ENCODE measurements at regions not wholly inside any gene's neighbourhood (a gene's known extent, or its start where the extent isn't known, plus 50 kb on each side); places are given as distances from the start of the nearest gene placed in this dataset.

DNA sequence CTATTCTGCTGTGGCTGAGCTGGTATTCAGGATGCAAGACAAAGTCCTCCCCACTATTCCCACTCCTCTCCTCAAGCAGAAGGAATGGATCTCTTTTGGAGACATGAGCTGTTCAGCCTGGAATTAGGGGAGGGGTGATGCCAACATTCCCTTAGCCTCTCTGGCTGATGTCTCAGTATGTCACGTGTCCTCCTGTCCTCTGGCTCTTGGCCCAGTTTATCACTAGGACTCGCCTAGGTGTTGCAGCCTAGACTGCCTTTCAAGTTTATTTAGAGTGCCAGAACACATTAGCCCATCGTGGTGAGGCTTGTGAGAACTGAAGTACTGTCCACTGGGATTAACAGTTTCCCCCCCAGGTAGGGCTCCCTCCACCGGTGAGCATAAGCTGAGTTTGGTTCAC is 239.9 kb upstream of the MIS18BP1 start:
- H3K27me3 ChIP-seq (ENCODE audit: control insufficient read depth, insufficient read depth, low read length): no peaks in the 10 kb centered on the region
- H3K9ac ChIP-seq (ENCODE audit: low read length): no peak overlapping the region
- no peaks in the 10 kb centered on the region for H3K9me3 ChIP-seq (ENCODE audit: control insufficient read depth, insufficient read depth, low read depth, low read length)
- no peak overlapping the region for H3K27ac ChIP-seq (ENCODE audit: low read depth, low read length)
- no peaks in the 10 kb centered on the region for H3K36me3 ChIP-seq (ENCODE audit: control insufficient read depth, insufficient read depth, low read length)
- no peaks in the 10 kb centered on the region for H3K4me1 ChIP-seq (ENCODE audit: control insufficient read depth, insufficient read depth, low read length)
- H3K4me3 ChIP-seq (ENCODE audit: low read depth, low read length): no peak overlapping the region

DNA sequence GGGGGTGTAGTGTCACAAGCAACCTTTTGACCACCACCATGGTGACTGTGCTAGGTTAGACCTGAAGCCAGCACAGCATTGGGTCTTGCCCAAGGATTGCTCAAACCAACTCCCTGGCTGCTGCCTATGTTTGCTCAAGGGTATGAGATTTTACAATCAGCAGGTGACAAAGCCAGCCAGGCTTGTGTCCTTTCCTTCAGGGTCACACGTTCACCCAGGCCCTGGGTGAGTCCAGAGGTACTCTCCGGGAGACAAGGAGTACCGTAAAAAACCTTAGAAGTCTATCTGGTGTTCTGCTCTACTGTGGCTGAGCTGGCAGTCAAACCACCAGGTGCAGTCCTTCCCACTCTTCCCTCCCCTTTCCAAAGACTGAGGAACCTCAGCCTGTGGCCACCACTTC is 238.9 kb upstream of the MIS18BP1 start:
- Histone ChIP-seq H3K27ac (ENCODE audit: low read depth, low read length) (no peak overlapping the region), H3K27me3 (ENCODE audit: control insufficient read depth, insufficient read depth, low read length) (no peaks in the 10 kb centered on the region), H3K9me3 (ENCODE audit: control insufficient read depth, insufficient read depth, low read depth, low read length) (0 out of 2 replicates have a peak, but pooled peaks cover 5% of the 10 kb centered on the region), H3K36me3 (ENCODE audit: control insufficient read depth, insufficient read depth, low read length) (no peaks in the 10 kb centered on the region), H3K4me1 (ENCODE audit: control insufficient read depth, insufficient read depth, low read length) (no peaks in the 10 kb centered on the region), H3K4me3 (ENCODE audit: low read depth, low read length) (no peak overlapping the region), H3K9ac (ENCODE audit: low read length) (no peak overlapping the region)

GRCh38 chr14:45486599-45486998 is 233.6 kb upstream of the MIS18BP1 start:
- no peak overlapping the region for H3K9ac ChIP-seq (ENCODE audit: low read length)
- no peaks in the 10 kb centered on the region for H3K27me3 ChIP-seq (ENCODE audit: control insufficient read depth, insufficient read depth, low read length)
- H3K36me3 ChIP-seq (ENCODE audit: control insufficient read depth, insufficient read depth, low read length): no peaks in the 10 kb centered on the region
- H3K4me1 ChIP-seq (ENCODE audit: control insufficient read depth, insufficient read depth, low read length): no peaks in the 10 kb centered on the region
- no peak overlapping the region for H3K4me3 ChIP-seq (ENCODE audit: low read depth, low read length)
- H3K27ac ChIP-seq (ENCODE audit: low read depth, low read length): no peak overlapping the region
- peaks cover 22% of the 10 kb centered on the region for H3K9me3 ChIP-seq (ENCODE audit: control insufficient read depth, insufficient read depth, low read depth, low read length)

GRCh38 chr14:45467023-45467422 is 214.0 kb upstream of the MIS18BP1 start:
- H3K9me3 ChIP-seq (ENCODE audit: control insufficient read depth, insufficient read depth, low read depth, low read length): no peaks in the 10 kb centered on the region
- H3K4me1 ChIP-seq (ENCODE audit: control insufficient read depth, insufficient read depth, low read length): no peaks in the 10 kb centered on the region
- no peak overlapping the region for H3K27ac ChIP-seq (ENCODE audit: low read depth, low read length)
- H3K9ac ChIP-seq (ENCODE audit: low read length): no peak overlapping the region
- no peaks in the 10 kb centered on the region for H3K36me3 ChIP-seq (ENCODE audit: control insufficient read depth, insufficient read depth, low read length)
- no peaks in the 10 kb centered on the region for H3K27me3 ChIP-seq (ENCODE audit: control insufficient read depth, insufficient read depth, low read length)
- no peak overlapping the region for H3K4me3 ChIP-seq (ENCODE audit: low read depth, low read length)

GRCh38 chr14:45434221-45434620 is 181.2 kb upstream of the MIS18BP1 start:
- no peaks in the 10 kb centered on the region for H3K9me3 ChIP-seq (ENCODE audit: control insufficient read depth, insufficient read depth, low read depth, low read length)
- H3K4me1 ChIP-seq (ENCODE audit: control insufficient read depth, insufficient read depth, low read length): peaks cover 5% of the 10 kb centered on the region; the same call in 1 of the 2 replicates
- H3K27me3 ChIP-seq (ENCODE audit: control insufficient read depth, insufficient read depth, low read length): no peaks in the 10 kb centered on the region
- no peaks in the 10 kb centered on the region for H3K36me3 ChIP-seq (ENCODE audit: control insufficient read depth, insufficient read depth, low read length)
- H3K9ac ChIP-seq (ENCODE audit: low read length): no peak overlapping the region
- H3K27ac ChIP-seq (ENCODE audit: low read depth, low read length): no peak overlapping the region
- no peak overlapping the region for H3K4me3 ChIP-seq (ENCODE audit: low read depth, low read length)

- Histone ChIP-seq H3K36me3 (ENCODE audit: control insufficient read depth, insufficient read depth, low read length) (no peaks in the 10 kb centered on the region), H3K4me1 (ENCODE audit: control insufficient read depth, insufficient read depth, low read length) (peaks cover 8% of the 10 kb centered on the region; the same call in 1 of the 2 replicates), H3K4me3 (ENCODE audit: low read depth, low read length) (no peak overlapping the region), H3K9ac (ENCODE audit: low read length) (no peak overlapping the region), H3K27ac (ENCODE audit: low read depth, low read length) (no peak overlapping the region), H3K27me3 (ENCODE audit: control insufficient read depth, insufficient read depth, low read length) (no peaks in the 10 kb centered on the region), H3K9me3 (ENCODE audit: control insufficient read depth, insufficient read depth, low read depth, low read length) (peaks cover 6% of the 10 kb centered on the region; the same call in 1 of the 2 replicates)
Measured at GRCh38 chr14:45426685-45427282, 173.8 kb upstream of the MIS18BP1 start.

DNA sequence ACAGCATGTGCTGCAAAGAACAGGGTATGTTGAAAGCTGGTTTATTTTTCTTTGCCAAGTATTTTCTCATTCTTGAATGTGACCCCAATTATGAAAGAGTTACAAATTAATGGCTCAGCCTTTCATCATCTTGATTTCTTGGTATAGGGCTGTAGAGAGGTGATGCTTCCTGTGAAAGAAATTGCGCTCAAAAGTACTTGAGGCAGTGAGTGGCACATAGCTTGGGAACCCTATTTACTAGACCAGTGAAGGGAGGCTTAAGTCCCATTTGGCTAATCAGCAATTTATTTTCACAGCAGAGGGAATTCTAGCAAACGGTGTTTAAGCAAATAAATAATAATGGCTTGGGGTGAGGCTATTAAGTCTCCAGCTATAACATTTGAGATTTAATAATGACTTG is 153.9 kb upstream of the MIS18BP1 start:
- Histone ChIP-seq H3K9me3 (ENCODE audit: control insufficient read depth, insufficient read depth, low read depth, low read length) (peaks cover 9% of the 10 kb centered on the region), H3K9ac (ENCODE audit: low read length) (no peak overlapping the region), H3K4me1 (ENCODE audit: control insufficient read depth, insufficient read depth, low read length) (no peaks in the 10 kb centered on the region), H3K27ac (ENCODE audit: low read depth, low read length) (no peak overlapping the region), H3K4me3 (ENCODE audit: low read depth, low read length) (no peak overlapping the region), H3K27me3 (ENCODE audit: control insufficient read depth, insufficient read depth, low read length) (no peaks in the 10 kb centered on the region), H3K36me3 (ENCODE audit: control insufficient read depth, insufficient read depth, low read length) (no peaks in the 10 kb centered on the region)

DNA sequence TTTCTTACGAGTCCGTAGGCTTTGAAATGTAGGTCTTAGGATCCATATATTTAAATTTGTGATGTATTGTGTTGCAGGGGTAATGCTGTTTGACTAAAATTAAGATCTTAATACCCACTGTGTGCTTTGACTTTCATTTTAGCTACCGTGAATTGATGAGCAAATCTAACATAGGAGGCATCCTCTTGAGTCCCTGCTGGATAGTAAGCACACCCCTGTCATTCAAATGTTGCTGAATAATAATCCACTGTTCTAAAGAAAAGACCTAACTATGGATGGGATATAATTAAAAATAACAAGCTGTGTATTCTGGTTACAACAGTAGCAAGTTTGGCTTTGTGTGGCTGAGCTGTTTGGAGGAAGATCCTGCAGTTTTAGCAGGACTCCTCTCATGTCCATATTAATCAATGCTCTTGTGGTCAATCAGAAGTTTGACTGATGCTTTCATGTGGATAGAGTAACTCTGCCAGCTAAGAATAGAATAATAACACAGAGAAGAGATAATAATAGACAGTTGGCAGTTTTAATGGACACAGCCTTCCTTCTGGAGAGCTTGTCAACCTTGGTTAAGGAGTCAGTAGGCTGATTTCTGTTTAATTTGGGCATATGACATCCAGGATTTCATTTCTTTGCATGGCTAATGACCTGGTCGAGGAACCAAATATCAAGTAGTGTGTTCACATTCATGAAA is 148.1 kb upstream of the MIS18BP1 start:
- H3K27me3 ChIP-seq (ENCODE audit: control insufficient read depth, insufficient read depth, low read length): no peaks in the 10 kb centered on the region
- H3K36me3 ChIP-seq (ENCODE audit: control insufficient read depth, insufficient read depth, low read length): no peaks in the 10 kb centered on the region
- H3K9me3 ChIP-seq (ENCODE audit: control insufficient read depth, insufficient read depth, low read depth, low read length): no peaks in the 10 kb centered on the region
- H3K4me3 ChIP-seq (ENCODE audit: low read depth, low read length): no peak overlapping the region
- no peak overlapping the region for H3K9ac ChIP-seq (ENCODE audit: low read length)
- no peak overlapping the region; the same call in 1 of the 2 replicates for H3K27ac ChIP-seq (ENCODE audit: low read depth, low read length)
- H3K4me1 ChIP-seq (ENCODE audit: control insufficient read depth, insufficient read depth, low read length): peaks cover 12% of the 10 kb centered on the region

DNA sequence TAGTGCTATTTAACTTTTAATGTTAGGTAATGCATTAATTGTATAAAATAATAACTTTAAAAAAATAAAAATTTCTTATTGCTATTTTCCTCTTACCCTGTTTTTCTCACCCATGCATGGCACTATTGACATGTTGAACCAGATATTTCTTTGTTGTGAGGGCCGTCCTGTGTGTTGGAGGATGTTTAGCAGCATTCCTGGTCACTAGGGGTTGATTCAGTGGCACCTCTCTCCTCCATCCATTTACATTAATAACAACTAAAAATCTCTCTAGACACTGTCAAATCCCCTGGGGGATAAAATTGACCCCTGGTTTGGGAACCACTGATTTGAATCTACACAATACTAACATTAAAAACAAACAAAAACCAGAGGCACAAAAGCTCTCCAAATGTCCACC is 147.5 kb upstream of the MIS18BP1 start:
- H3K27ac ChIP-seq (ENCODE audit: low read depth, low read length): no peak overlapping the region
- no peak overlapping the region for H3K4me3 ChIP-seq (ENCODE audit: low read depth, low read length)
- peaks cover 12% of the 10 kb centered on the region for H3K4me1 ChIP-seq (ENCODE audit: control insufficient read depth, insufficient read depth, low read length)
- H3K27me3 ChIP-seq (ENCODE audit: control insufficient read depth, insufficient read depth, low read length): no peaks in the 10 kb centered on the region
- H3K9me3 ChIP-seq (ENCODE audit: control insufficient read depth, insufficient read depth, low read depth, low read length): no peaks in the 10 kb centered on the region
- H3K36me3 ChIP-seq (ENCODE audit: control insufficient read depth, insufficient read depth, low read length): no peaks in the 10 kb centered on the region
- no peak overlapping the region for H3K9ac ChIP-seq (ENCODE audit: low read length)

- Histone ChIP-seq H3K9ac (ENCODE audit: low read length) (no peak overlapping the region), H3K27ac (ENCODE audit: low read depth, low read length) (no peak overlapping the region), H3K4me1 (ENCODE audit: control insufficient read depth, insufficient read depth, low read length) (no peaks in the 10 kb centered on the region), H3K27me3 (ENCODE audit: control insufficient read depth, insufficient read depth, low read length) (no peaks in the 10 kb centered on the region), H3K4me3 (ENCODE audit: low read depth, low read length) (no peak overlapping the region), H3K36me3 (ENCODE audit: control insufficient read depth, insufficient read depth, low read length) (no peaks in the 10 kb centered on the region), H3K9me3 (ENCODE audit: control insufficient read depth, insufficient read depth, low read depth, low read length) (peaks cover 5% of the 10 kb centered on the region; the same call in 1 of the 2 replicates)
Measured at GRCh38 chr14:45381091-45381490, 128.1 kb upstream of the MIS18BP1 start.

DNA sequence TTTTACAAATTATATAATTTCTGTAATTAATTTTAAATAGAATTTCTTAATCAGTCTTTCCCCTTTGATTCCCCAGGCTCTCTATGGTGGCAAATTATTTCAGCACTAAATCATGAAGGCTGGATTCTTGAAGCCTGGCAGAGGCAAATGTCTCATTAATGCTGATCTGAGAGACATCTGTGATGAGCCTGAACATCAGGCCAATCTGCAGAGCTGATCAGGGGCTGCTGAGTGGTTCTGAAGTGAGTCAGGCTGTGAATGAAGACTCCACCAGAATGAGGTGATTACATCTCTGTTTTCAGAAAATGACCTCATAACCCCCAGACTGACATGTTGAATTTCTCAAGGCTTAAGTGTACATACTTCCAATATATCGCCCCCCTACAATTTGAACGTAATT is 124.2 kb upstream of the MIS18BP1 start:
- no peak overlapping the region for H3K4me3 ChIP-seq (ENCODE audit: low read depth, low read length)
- H3K36me3 ChIP-seq (ENCODE audit: control insufficient read depth, insufficient read depth, low read length): no peaks in the 10 kb centered on the region
- no peak overlapping the region for H3K9ac ChIP-seq (ENCODE audit: low read length)
- no peaks in the 10 kb centered on the region for H3K9me3 ChIP-seq (ENCODE audit: control insufficient read depth, insufficient read depth, low read depth, low read length)
- no peaks in the 10 kb centered on the region for H3K27me3 ChIP-seq (ENCODE audit: control insufficient read depth, insufficient read depth, low read length)
- H3K4me1 ChIP-seq (ENCODE audit: control insufficient read depth, insufficient read depth, low read length): peaks cover 5% of the 10 kb centered on the region
- no peak overlapping the region for H3K27ac ChIP-seq (ENCODE audit: low read depth, low read length)
